ENCODE measurements at regions not wholly inside any gene's neighbourhood (a gene's known extent, or its start where the extent isn't known, plus 50 kb on each side); places are given as distances from the start of the nearest gene placed in this dataset.

GRCh38 chr5:51678330-51678729 lies 295.1 kb downstream of the ISL1 start:
- TF ChIP-seq CTCF (IDR thresholded peaks at IDR 0.05) (no peak), POLR2A (IDR thresholded peaks at IDR 0.05) (no peak)

All from body of pancreas (tissue), 4 donors.